Hepatocyte (in vitro differentiated cells): ENCODE measurements at regions not wholly inside any gene's neighbourhood (a gene's known extent, or its start where the extent isn't known, plus 50 kb on each side); places are given as distances from the start of the nearest gene placed in this dataset.

ENCODE experiments used
- DNase-seq: peaks from one replicate; pipeline ENCODE4 v3.0.0-alpha.2; 2016; ENCODE audit warnings: low spot score
- H2AFZ ChIP-seq: fragments of 200-600 bp; sonication (generic); 2 replicates; pipeline ENCODE4 v1.6.0; 2016; ENCODE audit warnings: antibody characterized with exemption, mild to moderate bottlenecking
- H3K27ac ChIP-seq: fragments of 200-600 bp; sonication (generic); 2 replicates; pipeline ENCODE4 v1.5.1; 2016; ENCODE audit warnings: mild to moderate bottlenecking
- H3K27me3 ChIP-seq: fragments of 200-600 bp; sonication (generic); 2 replicates; pipeline ENCODE4 v1.6.1; 2016
- H3K36me3 ChIP-seq: fragments of 200-600 bp; sonication (generic); replicated peaks from 2 replicates; pipeline ENCODE4 v1.5.1; 2016; ENCODE audit warnings: low read depth; ENCODE audit not compliant: insufficient read depth
- H3K4me1 ChIP-seq: fragments of 200-600 bp; sonication (generic); 2 replicates; pipeline ENCODE4 v1.5.1; 2016; ENCODE audit warnings: mild to moderate bottlenecking, moderate library complexity; ENCODE audit not compliant: insufficient read depth
- H3K4me2 ChIP-seq: fragments of 200-600 bp; sonication (generic); 2 replicates; pipeline ENCODE4 v1.6.0; 2016
- H3K4me3 ChIP-seq: fragments of 200-600 bp; sonication (generic); 2 replicates; pipeline ENCODE4 v1.5.1; 2016; ENCODE audit warnings: mild to moderate bottlenecking
- H3K79me2 ChIP-seq: fragments of 200-600 bp; sonication (generic); 2 replicates; pipeline ENCODE4 v1.6.0; 2017; ENCODE audit warnings: mild to moderate bottlenecking
- H3K9me2 ChIP-seq: fragments of 200-600 bp; sonication (generic); replicated peaks from 2 replicates; pipeline ENCODE4 v1.6.0; 2017; ENCODE audit warnings: mild to moderate bottlenecking; ENCODE audit not compliant: insufficient read depth
- H3K9me3 ChIP-seq: fragments of 200-600 bp; sonication (generic); 2 replicates; pipeline ENCODE4 v1.5.1; 2016; ENCODE audit warnings: low read depth, mild to moderate bottlenecking
- H4K20me1 ChIP-seq: fragments of 200-600 bp; sonication (generic); 2 replicates; pipeline ENCODE4 v1.6.0; 2016; ENCODE audit warnings: mild to moderate bottlenecking; ENCODE audit not compliant: insufficient read depth, poor library complexity, severe bottlenecking
- CTCF ChIP-seq: fragments of 200-600 bp; sonication (generic); IDR thresholded peaks from 2 replicates; pipeline ENCODE4 v1.5.1; 2016; ENCODE audit warnings: antibody characterized with exemption, mild to moderate bottlenecking; ENCODE audit not compliant: poor library complexity
- EZH2 ChIP-seq: fragments of 200-600 bp; sonication (generic); IDR thresholded peaks from 2 replicates; pipeline ENCODE4 v1.6.1; 2016; ENCODE audit warnings: antibody characterized with exemption, mild to moderate bottlenecking, borderline replicate concordance
- EZH2phosphoT487 ChIP-seq: fragments of 200-600 bp; sonication (generic); IDR thresholded peaks from one replicate; pipeline ENCODE4 v1.6.1; 2018; ENCODE audit warnings: antibody characterized with exemption, mild to moderate bottlenecking, low read depth, moderate library complexity; ENCODE audit not compliant: unreplicated experiment, severe bottlenecking
- WGBS: methylation state at CpG from one replicate; pipeline ENCODE4 v1.1.6; 2016; ENCODE audit warnings: low lambda C conversion rate; ENCODE audit errors: missing lambda C conversion rate; 5-methylcytosine and 5-hydroxymethylcytosine counted together

GRCh38 chr2:183242937-183243336, 118.7 kb downstream of the NUP35 start:
- no peaks in the 10 kb centered on the region for H3K4me1 ChIP-seq
- 78% methylated on average over 3 of the region's 3 CpGs for WGBS
- no peak for DNase-seq
- no peak for TF ChIP-seq EZH2
- no peak for TF ChIP-seq EZH2phosphoT487
- TF ChIP-seq CTCF: no peak
- H3K27me3 ChIP-seq: no peaks in the 10 kb centered on the region
- H3K79me2 ChIP-seq: no peaks in the 10 kb centered on the region
- no peaks in the 10 kb centered on the region for H3K36me3 ChIP-seq
- no peak overlapping the region for H3K27ac ChIP-seq
- H3K4me3 ChIP-seq: no peak overlapping the region
- H3K4me2 ChIP-seq: no peak overlapping the region
- H4K20me1 ChIP-seq: no peaks in the 10 kb centered on the region
- no peaks in the 10 kb centered on the region for H3K9me2 ChIP-seq
- H2AFZ ChIP-seq: no peak overlapping the region
- H3K9me3 ChIP-seq: no peaks in the 10 kb centered on the region

DNA sequence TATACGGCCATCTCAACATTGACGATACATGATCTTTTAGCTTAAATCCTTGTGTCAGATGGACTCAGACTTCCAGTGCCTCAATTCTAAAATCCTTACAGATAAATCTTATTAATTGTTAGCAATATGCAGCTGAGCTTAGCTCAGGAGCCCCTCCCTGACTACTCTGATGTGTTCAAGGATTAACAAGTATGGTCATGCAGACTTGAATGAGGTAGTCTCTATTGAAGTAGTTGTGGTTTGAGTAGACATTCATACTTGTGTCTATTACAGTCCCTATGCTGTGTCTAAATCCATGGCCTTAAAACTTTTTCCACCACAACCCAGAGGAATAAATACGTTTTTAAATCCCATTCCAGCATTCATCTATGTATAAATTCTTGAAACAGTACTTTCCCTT, 119.5 kb downstream of the NUP35 start:
- H3K9me2 ChIP-seq: no peaks in the 10 kb centered on the region
- WGBS: 92% methylated on average over 3 of the region's 3 CpGs
- H4K20me1 ChIP-seq: no peaks in the 10 kb centered on the region
- TF ChIP-seq EZH2phosphoT487 (no peak), CTCF (no peak), EZH2 (no peak)
- no peak overlapping the region for H3K27ac ChIP-seq
- H3K4me2 ChIP-seq: no peak overlapping the region
- no peaks in the 10 kb centered on the region for H3K4me1 ChIP-seq
- no peaks in the 10 kb centered on the region for H3K79me2 ChIP-seq
- H3K9me3 ChIP-seq: no peaks in the 10 kb centered on the region
- no peak overlapping the region for H2AFZ ChIP-seq
- H3K27me3 ChIP-seq: no peaks in the 10 kb centered on the region
- no peak for DNase-seq
- no peak overlapping the region for H3K4me3 ChIP-seq
- H3K36me3 ChIP-seq: no peaks in the 10 kb centered on the region

- H4K20me1 ChIP-seq: no peaks in the 10 kb centered on the region
- no peak overlapping the region for H3K27ac ChIP-seq
- no peak overlapping the region for H3K4me3 ChIP-seq
- H3K79me2 ChIP-seq: no peaks in the 10 kb centered on the region
- H3K4me2 ChIP-seq: no peak overlapping the region
- 85% methylated on average over 2 of the region's 2 CpGs for WGBS
- H2AFZ ChIP-seq: no peak overlapping the region
- no peaks in the 10 kb centered on the region for H3K27me3 ChIP-seq
- H3K36me3 ChIP-seq: no peaks in the 10 kb centered on the region
- DNase-seq: no peak
- H3K9me2 ChIP-seq: no peaks in the 10 kb centered on the region
- no peaks in the 10 kb centered on the region for H3K4me1 ChIP-seq
- TF ChIP-seq EZH2phosphoT487 (no peak), EZH2 (no peak), CTCF (no peak)
- no peaks in the 10 kb centered on the region for H3K9me3 ChIP-seq
These were observed 120.1 kb downstream of the NUP35 start for GRCh38 chr2:183244300-183244844.
